DMS 273 (cell line): ENCODE measurements at regions not wholly inside any gene's neighbourhood (a gene's known extent, or its start where the extent isn't known, plus 50 kb on each side); places are given as distances from the start of the nearest gene placed in this dataset.

Source experiments
- DNase-seq: peaks from one replicate; lab custom pipeline; 2025; ENCODE audit not compliant: unreplicated experiment; lab: John Stamatoyannopoulos, UW

GRCh38 chr11:92739491-92739890 lies 230.0 kb upstream of the MTNR1B start:
- DNase-seq: no peak

GRCh38 chr11:92740276-92740675 lies 229.2 kb upstream of the MTNR1B start:
- no peak for DNase-seq

GRCh38 chr11:92744929-92745585 lies 224.4 kb upstream of the MTNR1B start:
- DNase-seq: no peak

DNA sequence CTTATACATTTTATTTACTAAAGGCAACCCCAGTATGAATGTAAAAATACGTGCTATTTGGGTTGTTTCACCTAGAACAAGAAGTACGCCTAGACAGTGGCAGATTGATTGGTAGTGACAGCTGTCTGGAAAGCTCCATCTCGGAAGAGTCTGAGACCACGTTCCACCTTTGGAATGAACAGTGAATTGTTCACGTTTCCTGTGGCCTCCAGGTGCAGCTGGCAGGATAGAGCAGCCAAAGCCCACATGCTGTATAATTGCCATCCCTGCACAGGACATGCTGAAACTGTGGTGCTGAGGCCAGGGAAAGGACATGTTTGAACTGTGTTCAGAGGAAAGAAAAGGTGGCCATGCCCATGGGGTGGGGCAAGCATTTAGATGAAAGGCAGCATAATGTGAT lies 218.7 kb upstream of the MTNR1B start:
- DNase-seq: no peak

DNA sequence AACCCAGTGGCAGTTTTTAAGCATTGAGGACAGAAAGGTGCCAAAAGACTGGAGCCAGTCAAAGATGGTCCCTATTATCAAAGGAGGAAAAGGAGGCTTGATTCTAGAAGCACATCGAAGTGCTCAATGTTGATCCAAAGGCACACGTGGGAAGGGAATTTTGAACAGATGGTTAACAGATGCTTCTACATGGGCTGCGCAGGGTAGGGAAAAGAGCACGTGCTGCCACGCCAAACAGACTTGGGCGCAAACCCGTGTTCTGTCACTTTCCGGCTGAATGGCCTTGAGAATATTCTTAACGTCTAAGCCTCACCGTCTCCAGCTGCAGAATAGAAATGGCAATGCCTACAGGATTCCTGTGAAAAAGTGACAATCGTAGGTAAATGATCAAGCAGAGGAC lies 217.9 kb upstream of the MTNR1B start:
- DNase-seq: peak; percentile 60

DNA sequence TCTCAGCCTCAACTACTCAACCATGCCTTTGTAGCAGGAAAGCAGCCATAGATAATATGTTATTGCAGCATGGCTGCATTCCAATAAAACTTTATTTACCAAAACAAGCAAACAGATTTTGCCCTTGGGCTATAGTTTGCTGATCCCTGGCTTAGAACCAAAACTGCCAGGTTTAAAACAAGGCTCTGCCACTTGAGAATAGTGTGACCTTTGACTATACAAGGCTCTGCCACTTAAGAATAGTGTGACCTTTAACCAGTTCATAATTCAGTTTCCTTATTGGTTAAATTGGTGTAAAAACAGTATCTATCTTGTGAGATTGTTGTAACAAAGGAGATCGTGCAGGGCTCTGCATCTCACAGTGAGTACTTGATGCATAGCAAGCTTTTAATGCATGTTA lies 217.3 kb upstream of the MTNR1B start:
- DNase-seq: no peak

- DNase-seq: no peak
These were observed 216.3 kb upstream of the MTNR1B start for GRCh38 chr11:92753161-92753560.

DNA sequence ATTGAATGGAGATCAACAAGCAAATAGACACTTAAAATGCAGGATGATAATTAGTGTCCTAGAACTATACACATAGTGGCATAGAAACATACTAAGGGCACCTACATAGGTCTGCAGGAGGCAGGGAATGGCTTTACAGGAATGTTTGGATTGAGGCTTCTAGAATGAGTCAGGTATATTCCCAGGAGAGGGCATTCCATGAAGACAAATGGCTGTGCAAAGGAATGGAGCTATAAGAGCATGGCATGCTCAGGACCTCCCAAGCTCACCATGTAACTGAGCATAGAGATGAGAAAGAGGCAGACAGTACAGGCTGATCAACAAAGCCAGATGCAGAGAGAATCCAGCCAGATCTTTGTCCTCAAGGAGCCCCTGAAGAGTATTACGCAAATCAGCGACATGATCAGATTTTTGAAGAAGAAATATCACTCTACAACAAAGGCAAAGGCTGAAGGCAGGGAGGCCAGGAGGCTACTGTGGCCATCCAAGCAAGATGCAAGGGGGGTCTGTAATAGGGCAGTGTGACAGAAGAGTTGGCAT lies 211.1 kb upstream of the MTNR1B start:
- no peak for DNase-seq

- DNase-seq: no peak
These were observed 209.8 kb upstream of the MTNR1B start for GRCh38 chr11:92759571-92760214.

- DNase-seq: no peak
These were observed 207.3 kb upstream of the MTNR1B start for GRCh38 chr11:92762121-92762540.

DNA sequence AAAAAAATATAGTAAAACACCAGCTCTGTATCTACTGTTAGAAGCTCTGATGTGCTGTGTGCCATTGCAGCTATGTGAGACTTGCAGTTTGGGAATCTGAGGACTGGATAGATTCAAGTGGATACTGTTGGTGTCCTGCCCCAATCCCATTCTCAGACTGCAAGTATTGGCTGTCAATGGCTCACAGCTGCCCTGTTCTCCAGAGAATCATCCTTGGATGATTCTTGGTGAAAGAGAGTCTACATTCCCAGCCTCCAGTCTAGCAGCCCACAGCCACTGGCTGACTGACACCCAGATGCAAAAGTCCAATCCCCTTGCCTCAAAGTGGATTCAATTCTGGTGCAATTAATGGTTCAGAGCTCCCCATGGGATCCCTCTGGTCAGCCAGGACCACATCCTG lies 206.1 kb upstream of the MTNR1B start:
- no peak for DNase-seq

DNA sequence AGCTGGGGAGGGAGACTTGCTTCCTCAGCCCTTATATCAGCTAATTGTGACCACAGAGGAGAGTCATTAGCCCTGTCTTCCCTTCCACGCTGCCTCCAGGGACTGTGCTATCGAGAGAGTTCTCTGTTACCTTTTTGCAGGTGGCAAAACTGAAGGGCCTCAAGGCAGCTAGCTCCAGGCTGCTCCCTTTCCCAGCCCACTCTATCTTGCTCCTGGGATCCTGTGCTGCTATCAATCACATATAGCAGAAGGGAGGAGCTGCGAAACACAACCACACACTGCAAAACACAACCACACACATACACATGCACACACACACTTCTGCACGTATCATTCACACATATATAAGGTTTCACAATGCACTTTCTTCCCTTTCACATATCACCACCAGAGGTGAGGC lies 205.3 kb upstream of the MTNR1B start:
- DNase-seq: no peak

DNA sequence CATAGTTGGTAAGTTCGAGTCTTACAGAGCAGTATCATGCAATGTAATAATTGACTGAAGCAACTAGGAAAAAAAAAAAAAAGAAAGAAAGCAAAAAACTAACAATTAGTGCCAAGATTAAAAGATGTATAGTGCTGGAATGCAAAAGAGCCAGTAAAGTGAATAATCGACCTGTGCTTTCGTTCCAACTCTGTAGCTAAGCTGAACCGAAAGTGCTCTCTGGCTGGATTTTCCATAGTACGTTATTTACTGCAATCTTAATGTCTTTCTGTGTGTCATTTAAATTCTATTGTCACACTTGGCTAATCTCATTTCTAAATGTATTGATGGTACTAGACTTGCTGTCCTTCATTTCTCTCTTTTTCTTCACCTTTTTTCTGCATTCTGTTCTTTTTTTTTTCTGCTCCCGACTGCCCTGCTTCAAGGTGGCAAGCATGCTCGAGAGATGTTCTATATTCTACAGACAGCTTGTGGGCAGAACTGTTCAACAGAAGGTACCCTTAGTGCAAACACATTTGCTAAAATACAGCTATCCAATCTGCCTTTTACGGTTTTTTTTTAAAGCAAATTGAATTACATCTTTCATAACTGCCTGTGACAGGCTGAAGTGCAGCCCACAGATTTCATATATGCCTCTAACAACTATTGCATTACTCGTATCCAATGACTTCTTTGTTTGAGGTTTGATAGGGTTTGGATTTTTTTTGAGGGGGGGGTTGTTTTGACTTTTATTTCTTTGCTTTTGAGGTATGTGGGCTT lies 204.2 kb upstream of the MTNR1B start:
- DNase-seq: no peak

- peak; percentile 70 for DNase-seq
These were observed 203.5 kb upstream of the MTNR1B start for GRCh38 chr11:92765965-92766371.

DNA sequence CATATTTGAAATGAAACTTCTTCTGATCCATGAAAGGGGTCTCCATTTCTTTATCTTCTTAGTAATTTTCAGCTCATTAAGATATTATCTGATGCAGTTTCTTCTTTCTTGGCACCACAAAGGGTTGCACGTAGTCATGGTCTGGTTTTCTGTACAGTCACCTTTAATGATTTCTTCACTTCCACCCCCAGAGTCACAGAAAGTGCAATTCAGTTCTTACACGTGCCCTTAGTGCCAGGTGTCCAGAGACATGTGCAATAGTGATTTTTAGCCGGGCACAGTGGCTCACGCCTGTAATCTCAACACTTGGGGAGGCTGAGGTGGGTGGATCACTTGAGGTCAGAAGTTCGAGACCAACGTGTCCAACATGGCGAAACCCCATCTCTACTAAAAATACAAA lies 202.8 kb upstream of the MTNR1B start:
- no peak for DNase-seq

DNA sequence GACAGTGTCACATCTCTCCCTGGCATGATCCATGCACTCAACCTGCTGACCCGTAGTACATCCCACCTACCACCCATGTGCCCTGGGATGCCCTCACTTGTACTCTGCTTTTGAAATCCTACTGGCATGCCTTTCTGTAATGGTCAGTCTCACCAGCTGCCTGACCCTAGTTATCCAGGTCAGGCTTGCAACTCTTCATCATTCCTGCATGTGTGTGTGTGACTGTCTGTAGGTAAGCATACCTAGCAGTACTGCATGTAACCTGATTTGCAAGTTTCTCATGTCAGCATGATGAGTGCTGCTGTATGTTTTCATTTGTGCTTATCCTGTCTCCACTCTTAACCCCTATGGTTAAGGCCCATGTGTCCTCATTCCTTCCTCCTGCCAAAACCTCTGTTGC lies 202.0 kb upstream of the MTNR1B start:
- DNase-seq: no peak

DNA sequence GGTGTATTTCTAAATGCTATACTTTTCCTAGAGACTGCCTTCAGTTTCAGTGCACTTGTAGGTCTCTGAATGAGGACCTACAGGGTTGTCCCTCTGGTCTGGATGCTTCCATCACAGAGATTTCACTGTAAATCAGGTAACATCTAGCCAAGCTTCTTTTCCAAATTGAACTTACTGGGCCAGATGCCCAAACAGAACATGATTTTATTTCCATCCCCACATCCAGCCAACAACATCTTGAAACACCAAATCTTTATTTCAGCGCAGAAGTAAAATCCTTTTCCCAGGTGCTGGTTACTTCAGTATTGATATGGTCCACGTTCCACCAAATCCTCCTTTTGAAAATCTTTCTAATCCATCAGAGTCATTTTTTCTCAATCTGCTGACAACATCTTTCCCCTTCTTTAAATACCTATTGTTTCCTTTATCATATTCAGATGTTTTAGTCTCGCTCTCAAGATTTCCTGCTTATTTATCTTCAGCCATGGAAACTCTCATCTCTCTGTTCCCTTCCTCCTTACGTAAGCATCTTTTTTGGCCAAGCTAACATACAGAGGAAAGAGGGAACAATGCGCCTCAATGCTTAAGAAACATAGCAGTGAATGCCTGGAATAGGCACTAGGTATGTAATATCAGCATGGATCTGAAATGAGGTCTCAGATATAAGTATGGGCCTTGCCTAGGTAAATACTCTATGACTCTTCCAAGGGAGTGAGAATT lies 201.2 kb upstream of the MTNR1B start:
- no peak for DNase-seq

- DNase-seq: no peak
These were observed 200.3 kb upstream of the MTNR1B start for GRCh38 chr11:92769112-92769511.

DNA sequence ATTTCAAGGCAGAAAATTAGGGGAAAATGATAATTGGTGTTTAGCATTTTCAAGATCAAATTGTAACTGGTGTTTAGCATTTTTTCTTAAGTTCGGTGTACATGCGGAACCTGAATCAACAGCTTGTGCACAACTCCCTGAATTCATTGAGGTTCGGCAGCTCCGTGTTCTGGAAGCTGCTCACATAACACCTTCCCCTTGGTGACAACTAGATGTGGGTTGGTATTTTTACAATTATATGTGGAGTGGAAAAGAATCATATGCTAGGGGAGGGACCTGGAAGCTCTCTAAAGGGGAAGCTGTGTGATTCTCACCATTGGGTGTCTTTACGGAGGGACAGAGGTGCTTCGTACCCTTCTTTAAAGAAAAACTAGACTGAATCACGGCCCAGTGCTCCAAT lies 199.0 kb upstream of the MTNR1B start:
- DNase-seq: no peak

- DNase-seq: no peak
These were observed 198.5 kb upstream of the MTNR1B start for GRCh38 chr11:92770981-92771380.

DNA sequence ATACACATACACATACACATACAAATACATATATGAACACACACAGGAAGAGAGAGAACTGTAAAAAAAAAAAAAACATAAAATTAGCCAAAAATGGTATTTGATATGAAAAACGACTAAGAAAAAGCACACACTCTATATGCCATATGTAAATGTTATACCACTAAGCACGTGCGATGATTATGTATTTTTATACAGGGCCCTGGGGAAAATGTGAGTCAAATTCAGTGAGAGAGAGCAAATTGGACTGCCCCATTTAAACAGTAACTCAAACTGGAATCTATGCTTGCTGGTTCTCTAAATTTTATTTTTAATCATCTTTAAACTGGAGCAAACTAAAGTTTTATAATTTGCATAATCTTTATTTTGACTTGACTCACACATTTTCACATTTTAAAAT lies 197.8 kb upstream of the MTNR1B start:
- no peak for DNase-seq
